Activated CD4-positive, alpha-beta memory T cell treated with anti-CD3 and anti-CD28 coated beads for 36 hours (primary cell): ENCODE measurements at regions not wholly inside any gene's neighbourhood (a gene's known extent, or its start where the extent isn't known, plus 50 kb on each side); places are given as distances from the start of the nearest gene placed in this dataset.
A peak's percentile ranks its signal among the peaks of the same experiment; 100 is the strongest.
"Not testable (repeated sequence)": the region's sequence is repeated elsewhere in the genome, so short reads cannot be mapped to it uniquely, and the experiment has no call there.

Source experiments
- CTCF ChIA-PET: fragments of 350-600 bp; sonication (Branson Sonifier 250); formaldehyde crosslinking; loops from one replicate; lab custom pipeline; 2021; ENCODE audit warnings: antibody characterized with exemption, inconsistent platforms; lab: Charles Lee
- POLR2A ChIA-PET: fragments of 350-600 bp; sonication (Branson Sonifier 250); formaldehyde crosslinking; loops from one replicate; lab custom pipeline; 2021; ENCODE audit warnings: antibody characterized with exemption; lab: Charles Lee
- DNase-seq: peaks from one replicate; pipeline ENCODE4 v3.0.0-alpha.2; 2020
- H3K27ac Mint-ChIP-seq: one replicate; pipeline ENCODE4 v1.8.0; 2021; ENCODE audit warnings: mixed read lengths
- H3K27me3 Mint-ChIP-seq: one replicate; pipeline ENCODE4 v1.8.0; 2021; ENCODE audit warnings: mixed read lengths
- H3K36me3 Mint-ChIP-seq: one replicate; pipeline ENCODE4 v1.8.0; 2021; ENCODE audit warnings: mixed read lengths
- H3K4me1 Mint-ChIP-seq: one replicate; pipeline ENCODE4 v1.8.0; 2021; ENCODE audit warnings: low read depth, mixed read lengths
- H3K4me3 Mint-ChIP-seq: one replicate; pipeline ENCODE4 v1.8.0; 2021; ENCODE audit warnings: mild to moderate bottlenecking, mixed read lengths
- H3K9me3 Mint-ChIP-seq: one replicate; pipeline ENCODE4 v1.8.0; 2021; ENCODE audit warnings: mixed read lengths
- intact Hi-C: fragments of 100-400 bp; cut with micrococcal nuclease; formaldehyde crosslinking; loops from one replicate; pipeline ENCODE4 v1.15.1; 2023

DNA sequence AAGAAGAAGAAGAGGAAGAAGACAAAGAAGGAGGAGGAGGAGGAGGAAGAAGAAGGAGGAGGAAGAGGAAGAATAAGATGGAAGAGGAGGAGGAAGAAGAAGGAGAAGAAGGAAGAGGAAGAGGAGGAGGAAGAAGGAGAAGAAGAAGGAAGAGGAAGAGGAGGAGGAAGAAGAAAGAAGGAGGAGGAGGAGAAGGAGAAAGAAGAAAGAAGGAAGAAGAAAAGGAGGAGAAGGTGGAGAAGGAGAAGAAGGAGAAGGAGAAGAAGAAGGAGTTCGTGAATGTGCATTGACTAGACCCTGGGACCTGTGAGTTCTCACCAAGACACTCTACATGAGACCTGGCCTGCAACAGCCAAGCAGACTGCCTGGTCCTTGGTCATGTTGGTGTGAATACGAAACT is 131.7 kb upstream of the ERRFI1 start:
- intact Hi-C loops = no loop called here
- Mint-ChIP-seq H3K27ac (no peak overlapping the region), H3K4me3 (no peak overlapping the region), H3K4me1 (peaks cover 13% of the 10 kb centered on the region), H3K36me3 (peaks cover 7% of the 10 kb centered on the region), H3K9me3 (peaks cover 8% of the 10 kb centered on the region), H3K27me3 (no peaks in the 10 kb centered on the region)
- ChIA-PET POLR2A (no interaction called here), CTCF (no interaction called here)
- DNase-seq = no peak

DNA sequence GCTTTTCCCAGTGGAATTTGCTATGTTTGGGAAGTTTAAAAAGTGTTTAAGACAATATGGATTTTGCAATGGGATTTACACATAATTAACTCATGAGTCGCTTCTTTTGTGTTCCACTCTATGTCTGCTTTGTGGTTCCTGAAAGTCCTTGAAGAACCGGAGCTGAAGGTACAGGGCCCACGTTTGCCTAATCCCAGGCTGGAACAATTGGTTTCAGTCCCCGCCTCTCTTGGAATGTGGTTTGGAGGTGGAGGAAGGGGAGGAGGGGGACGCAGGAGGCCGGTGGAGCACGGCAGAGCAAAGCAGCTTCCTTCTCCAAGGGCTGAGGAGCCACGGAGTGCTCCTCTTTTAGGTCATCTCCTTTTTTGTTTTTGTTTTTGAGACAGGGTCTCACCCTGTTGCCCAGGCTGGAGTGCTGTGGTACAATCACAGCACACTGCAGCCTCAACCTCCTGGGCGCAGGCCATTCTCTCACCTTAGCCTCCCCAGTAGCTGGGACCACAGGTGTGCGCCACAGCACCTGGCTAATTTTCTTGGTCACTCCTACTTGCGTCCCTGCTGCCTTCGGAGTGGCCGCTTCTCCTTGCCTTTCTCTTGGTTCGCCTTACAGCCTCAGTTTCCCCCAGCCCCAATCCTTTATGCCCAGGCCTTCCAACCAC is 129.5 kb upstream of the ERRFI1 start:
- Mint-ChIP-seq H3K9me3 (peaks cover 10% of the 10 kb centered on the region), H3K27ac (no peak overlapping the region), H3K4me1 (peaks cover 30% of the 10 kb centered on the region), H3K4me3 (no peak overlapping the region), H3K36me3 (peaks cover 7% of the 10 kb centered on the region), H3K27me3 (no peaks in the 10 kb centered on the region)
- no peak for DNase-seq
- intact Hi-C loops = no loop called here
- ChIA-PET CTCF (no interaction called here), POLR2A (no interaction called here)

DNA sequence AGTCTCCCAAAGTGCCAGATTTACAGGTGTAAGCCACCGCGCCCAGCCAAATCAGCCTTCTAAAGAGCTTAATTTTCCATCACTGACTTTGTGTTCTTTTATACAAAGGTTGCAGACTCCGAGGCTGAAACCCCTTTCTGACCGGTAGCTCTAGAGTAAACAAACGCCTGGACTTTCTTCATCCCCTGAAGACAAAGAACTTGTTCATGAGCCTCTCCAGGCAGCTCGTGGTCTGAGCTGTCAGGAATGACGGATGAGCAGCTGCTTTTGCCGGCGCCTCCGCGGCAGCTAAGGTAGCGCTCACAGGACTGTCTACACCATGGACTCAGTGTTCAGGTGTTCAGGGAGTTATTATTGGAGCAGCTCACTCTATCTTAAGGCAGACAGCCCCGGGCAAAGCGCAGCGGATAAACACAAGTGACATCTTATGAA is 128.5 kb upstream of the ERRFI1 start:
- Mint-ChIP-seq H3K4me1 (peaks cover 38% of the 10 kb centered on the region), H3K9me3 (peaks cover 10% of the 10 kb centered on the region), H3K36me3 (peaks cover 7% of the 10 kb centered on the region), H3K4me3 (no peak overlapping the region), H3K27ac (no peak overlapping the region), H3K27me3 (no peaks in the 10 kb centered on the region)
- no peak for DNase-seq
- intact Hi-C loops = no loop called here
- ChIA-PET CTCF (interaction anchor here (0.6 kb wide), 1 partner anchor 14 kb away, joined by 3 read pairs; no protein-coding TSS in a partner anchor), POLR2A (no interaction called here)

DNA sequence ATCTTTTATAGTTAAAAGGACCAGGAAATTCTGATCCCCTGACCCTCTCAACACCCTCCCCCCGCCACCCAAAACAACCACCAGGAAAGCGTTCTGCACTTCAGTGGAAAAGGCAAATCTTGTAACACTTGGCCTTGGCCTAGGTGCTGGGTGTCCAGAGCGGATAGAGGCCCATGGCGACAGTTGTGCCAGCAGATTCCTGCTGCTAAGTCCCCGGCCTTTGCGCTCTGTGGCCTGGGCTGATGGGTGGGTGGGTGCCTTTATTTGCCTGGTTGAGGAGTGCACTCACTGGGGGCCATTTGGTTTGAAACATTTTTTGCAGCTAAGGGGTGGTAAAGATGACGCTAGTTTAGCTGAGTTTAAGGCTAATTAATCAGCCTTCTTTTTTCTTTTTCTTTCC is 127.9 kb upstream of the ERRFI1 start:
- Mint-ChIP-seq H3K4me1 (peaks cover 43% of the 10 kb centered on the region), H3K27me3 (no peaks in the 10 kb centered on the region), H3K36me3 (peaks cover 7% of the 10 kb centered on the region), H3K27ac (no peak overlapping the region), H3K4me3 (no peak overlapping the region), H3K9me3 (peaks cover 10% of the 10 kb centered on the region)
- ChIA-PET POLR2A (no interaction called here), CTCF (interaction anchor here (1.1 to 1.6 kb wide), 2 partner anchors 171 to 197 kb away, joined by 3 to 4 read pairs; no protein-coding TSS in a partner anchor)
- no peak for DNase-seq
- intact Hi-C loops = loop anchor here (1.0 to 2.0 kb wide), 2 partner anchors 15 to 28 kb away; no protein-coding TSS in a partner anchor

DNA sequence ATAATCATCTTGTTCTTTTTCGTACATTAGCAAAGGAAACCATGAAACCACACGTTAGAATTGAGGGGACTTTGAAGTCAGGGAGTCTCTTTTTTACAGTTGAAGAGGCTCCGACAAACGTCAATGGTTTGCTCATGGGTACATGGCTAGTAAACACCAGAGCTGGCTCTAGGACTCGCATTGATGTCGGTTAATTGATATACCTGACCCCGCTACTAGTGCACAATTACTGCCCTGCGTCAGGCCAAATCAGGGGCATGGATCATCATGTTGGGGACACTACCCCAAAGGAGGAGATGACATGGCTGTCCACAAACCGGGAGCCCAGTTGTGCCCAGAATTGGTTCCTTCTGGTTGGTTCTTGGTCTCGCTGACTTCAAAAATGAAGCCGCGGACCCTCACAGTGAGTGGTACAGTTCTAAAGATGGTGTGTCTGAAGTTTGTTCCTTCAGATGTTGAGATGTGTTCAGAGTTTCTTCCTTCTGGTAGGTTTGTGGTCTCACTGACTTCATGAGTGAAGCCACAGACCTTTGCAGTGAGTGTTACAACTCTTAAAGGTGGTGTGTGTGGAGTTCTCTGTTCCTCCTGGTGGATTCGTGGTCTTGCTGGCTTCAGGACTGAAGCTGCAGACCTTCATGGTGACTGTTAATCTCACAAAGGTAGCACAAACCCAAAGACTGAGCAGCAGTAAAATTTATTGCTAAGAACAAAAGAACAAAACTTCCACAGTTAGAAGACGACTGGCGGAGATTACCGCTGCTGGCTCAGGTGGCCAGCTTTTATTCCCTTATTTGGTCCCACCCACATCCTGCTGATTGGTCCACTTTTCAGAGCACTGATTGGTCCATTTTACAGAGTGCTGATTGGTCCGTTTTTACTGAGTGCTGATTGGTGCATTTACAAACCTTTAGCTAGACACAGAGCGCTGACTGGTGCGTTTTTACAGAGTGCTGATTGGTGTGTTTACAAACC is 126.9 kb upstream of the ERRFI1 start:
- DNase-seq = peak; percentile 72
- ChIA-PET POLR2A (interaction anchor here (0.7 kb wide), 1 partner anchor 79 kb away, joined by 3 read pairs; no protein-coding TSS in a partner anchor), CTCF (interaction anchor here (1.1 to 1.6 kb wide), 3 partner anchors 13 to 198 kb away, joined by 3 to 6 read pairs (median 4); no protein-coding TSS in a partner anchor)
- peaks cover 10% of the 10 kb centered on the region for H3K9me3 Mint-ChIP-seq
- H3K4me1 Mint-ChIP-seq = peaks cover 42% of the 10 kb centered on the region
- intact Hi-C loops = loop anchor here (1.0 to 2.0 kb wide), 3 partner anchors 16 to 56 kb away; no protein-coding TSS in a partner anchor
- peak overlapping the region; percentile 69 for H3K4me3 Mint-ChIP-seq
- H3K36me3 Mint-ChIP-seq = peaks cover 7% of the 10 kb centered on the region
- peak overlapping the region; percentile 94 for H3K27ac Mint-ChIP-seq
- H3K27me3 Mint-ChIP-seq = no peaks in the 10 kb centered on the region

DNA sequence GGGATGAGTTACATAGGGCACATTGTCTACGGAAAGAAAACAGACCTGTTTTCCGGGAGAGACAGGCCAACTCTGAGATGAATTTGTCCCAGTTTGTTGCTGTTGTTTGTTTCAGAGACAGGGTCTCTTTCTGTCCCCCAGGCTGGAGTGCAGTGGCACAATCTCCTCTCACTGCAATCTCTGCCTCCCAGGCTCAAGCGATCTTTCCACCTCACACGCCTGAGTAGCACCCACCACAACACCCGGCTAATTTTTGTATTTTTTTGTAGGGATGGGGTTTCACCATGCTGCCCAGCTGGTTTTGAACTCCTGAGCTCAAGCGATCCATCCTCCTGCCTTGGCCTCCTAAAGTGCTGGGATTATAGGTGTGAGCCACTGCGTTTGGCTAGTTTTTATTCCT is 125.5 kb upstream of the ERRFI1 start:
- Mint-ChIP-seq H3K36me3 (peaks cover 7% of the 10 kb centered on the region), H3K4me3 (no peak overlapping the region), H3K9me3 (peaks cover 10% of the 10 kb centered on the region), H3K4me1 (peaks cover 51% of the 10 kb centered on the region), H3K27ac (no peak overlapping the region), H3K27me3 (no peaks in the 10 kb centered on the region)
- DNase-seq = no peak
- POLR2A ChIA-PET = no interaction called here
- intact Hi-C loops = loop anchor here (1.0 to 2.0 kb wide), 2 partner anchors 17 to 54 kb away; no protein-coding TSS in a partner anchor
- CTCF ChIA-PET = no interaction called here

DNA sequence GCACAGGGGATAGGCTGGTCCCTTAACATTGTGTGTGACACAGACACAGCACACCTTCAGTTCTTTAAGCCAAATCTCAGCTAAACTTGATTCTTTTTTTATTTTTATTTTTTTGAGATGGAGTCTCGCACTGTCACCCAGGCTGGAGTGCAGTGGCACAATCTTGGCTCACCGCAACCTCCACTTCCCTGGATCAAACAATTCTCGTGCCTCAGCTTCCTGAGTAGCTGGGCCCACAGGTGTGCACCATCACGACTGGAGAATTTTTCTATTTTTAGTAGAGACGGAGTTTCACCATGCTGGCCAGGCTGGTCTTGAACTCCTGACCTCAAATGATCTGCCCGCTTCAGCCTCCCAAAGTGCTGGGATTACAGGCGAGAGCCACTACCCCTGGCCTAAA is 123.6 kb upstream of the ERRFI1 start:
- H3K27me3 Mint-ChIP-seq, CTCF ChIA-PET, intact Hi-C loops, H3K36me3 Mint-ChIP-seq, H3K27ac Mint-ChIP-seq, POLR2A ChIA-PET, DNase-seq, H3K4me3 Mint-ChIP-seq, H3K9me3 Mint-ChIP-seq: not testable (repeated sequence)
- peaks cover 54% of the 10 kb centered on the region for H3K4me1 Mint-ChIP-seq

DNA sequence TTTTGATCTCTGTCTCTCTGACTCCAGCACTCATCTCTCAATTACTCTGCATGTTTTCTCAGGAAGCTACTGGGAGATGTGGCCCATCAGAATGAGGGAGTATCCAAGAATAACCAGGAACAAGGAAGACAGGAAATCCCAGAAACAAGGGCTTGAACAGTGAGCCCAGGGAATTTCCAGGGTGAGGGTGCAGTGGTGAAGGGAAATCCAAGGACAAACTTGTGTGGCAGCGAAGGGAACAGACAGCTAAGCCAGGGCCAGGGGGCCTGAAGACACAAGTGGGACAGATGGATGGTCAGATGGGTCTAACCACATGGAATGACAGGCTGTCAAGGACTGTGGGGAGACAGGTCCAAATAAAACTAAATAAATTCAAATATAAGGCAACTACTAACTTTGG is 121.8 kb upstream of the ERRFI1 start:
- H3K4me1 Mint-ChIP-seq = peaks cover 48% of the 10 kb centered on the region
- no peak overlapping the region for H3K4me3 Mint-ChIP-seq
- H3K27ac Mint-ChIP-seq = no peak overlapping the region
- no peaks in the 10 kb centered on the region for H3K36me3 Mint-ChIP-seq
- H3K27me3 Mint-ChIP-seq = peaks cover 2% of the 10 kb centered on the region
- ChIA-PET POLR2A (no interaction called here), CTCF (no interaction called here)
- peaks cover 2% of the 10 kb centered on the region for H3K9me3 Mint-ChIP-seq
- DNase-seq = no peak
- intact Hi-C loops = no loop called here

DNA sequence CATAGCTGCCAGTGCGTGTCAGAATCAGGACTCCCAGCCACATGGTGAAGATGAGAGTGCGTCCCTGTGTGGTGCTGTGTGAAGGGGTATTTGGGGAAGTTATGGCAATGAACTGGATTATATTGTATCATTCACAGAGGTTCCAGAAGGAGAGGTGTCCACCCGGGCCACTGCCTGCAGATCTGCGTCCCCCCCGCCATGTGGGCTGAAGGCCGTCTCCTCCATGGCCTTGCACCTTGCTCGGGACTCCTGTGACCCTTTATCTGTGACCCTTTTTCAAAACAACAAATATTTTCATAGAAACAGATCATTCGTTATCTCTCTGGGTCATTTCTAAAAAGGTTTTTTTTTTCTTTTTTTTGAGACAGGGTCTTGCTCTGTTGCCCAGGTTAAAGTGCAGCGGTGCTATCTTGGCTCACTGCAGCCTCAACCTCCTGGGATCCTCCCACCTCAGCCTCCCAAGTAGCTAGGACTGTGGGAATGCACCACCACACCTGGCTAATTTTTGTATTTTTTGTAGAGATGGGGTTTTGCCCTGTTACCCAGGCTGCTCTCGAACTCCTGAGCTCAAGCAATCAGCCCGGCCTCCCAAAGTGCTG is 120.2 kb upstream of the ERRFI1 start:
- H3K9me3 Mint-ChIP-seq = no peaks in the 10 kb centered on the region
- no peak overlapping the region for H3K27ac Mint-ChIP-seq
- H3K27me3 Mint-ChIP-seq = peaks cover 2% of the 10 kb centered on the region
- peaks cover 33% of the 10 kb centered on the region for H3K4me1 Mint-ChIP-seq
- POLR2A ChIA-PET = no interaction called here
- intact Hi-C loops = no loop called here
- CTCF ChIA-PET = no interaction called here
- no peak overlapping the region for H3K4me3 Mint-ChIP-seq
- no peaks in the 10 kb centered on the region for H3K36me3 Mint-ChIP-seq
- DNase-seq = no peak

DNA sequence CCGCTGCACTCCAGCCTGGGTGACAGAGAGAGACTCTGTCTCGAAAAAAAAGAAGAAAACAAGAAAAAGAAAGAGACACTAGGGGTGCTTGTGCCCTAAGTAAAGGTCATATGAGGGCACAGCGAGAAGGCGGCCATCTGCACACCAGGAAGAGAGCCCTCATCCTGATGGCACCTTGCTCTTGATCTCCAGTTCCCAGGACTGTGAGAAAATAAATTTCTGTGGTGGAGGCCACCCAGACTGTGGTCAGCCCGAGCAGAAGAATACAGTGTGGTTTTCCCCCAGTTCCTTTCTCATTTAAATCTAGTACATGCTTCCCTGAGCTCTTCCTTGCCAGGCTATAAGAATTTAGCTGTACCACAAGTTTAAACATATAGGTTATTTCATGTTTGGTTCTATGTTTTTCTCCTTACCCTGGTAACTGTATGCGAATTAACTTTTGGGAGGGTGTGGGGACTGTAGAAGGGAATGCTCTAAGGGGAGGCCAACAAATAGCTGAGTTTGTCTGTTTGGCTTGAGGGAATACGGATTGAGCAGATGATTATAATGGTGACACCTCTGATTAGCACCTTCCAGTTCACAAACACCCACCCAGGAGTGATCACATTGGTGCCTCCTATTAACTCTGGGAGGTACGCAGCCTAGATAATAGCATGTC is 119.6 kb upstream of the ERRFI1 start:
- Mint-ChIP-seq H3K4me3 (no peak overlapping the region), H3K27ac (no peak overlapping the region), H3K27me3 (peaks cover 2% of the 10 kb centered on the region), H3K4me1 (peaks cover 29% of the 10 kb centered on the region), H3K36me3 (no peaks in the 10 kb centered on the region), H3K9me3 (no peaks in the 10 kb centered on the region)
- ChIA-PET POLR2A (no interaction called here), CTCF (no interaction called here)
- intact Hi-C loops = no loop called here
- DNase-seq = no peak

DNA sequence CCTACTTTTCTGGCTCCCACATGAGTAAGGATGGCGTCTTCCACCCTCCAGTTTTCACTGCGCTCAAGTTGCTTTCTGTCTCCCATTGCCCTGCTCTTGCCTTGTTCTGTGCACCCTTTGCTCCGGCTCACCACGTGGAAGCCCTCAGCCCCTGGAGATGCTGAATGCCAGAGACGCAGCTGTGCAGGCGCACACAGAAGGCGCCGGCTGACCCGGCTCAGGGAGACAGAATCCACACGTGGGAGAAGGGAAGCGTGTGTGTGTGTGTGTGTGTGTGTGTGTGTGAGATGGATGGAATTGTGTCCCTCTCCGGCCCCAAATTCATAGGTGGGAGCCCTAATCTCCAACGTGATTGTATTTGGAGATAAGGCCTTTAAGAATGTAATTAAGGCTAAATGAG is 118.2 kb upstream of the ERRFI1 start:
- H3K4me1 Mint-ChIP-seq = peaks cover 18% of the 10 kb centered on the region
- POLR2A ChIA-PET = interaction anchor here (0.8 kb wide), 1 partner anchor 132 kb away, joined by 3 read pairs; no protein-coding TSS in a partner anchor
- no peaks in the 10 kb centered on the region for H3K36me3 Mint-ChIP-seq
- peaks cover 2% of the 10 kb centered on the region for H3K27me3 Mint-ChIP-seq
- no peak for DNase-seq
- no peak overlapping the region for H3K4me3 Mint-ChIP-seq
- CTCF ChIA-PET = no interaction called here
- no peak overlapping the region for H3K27ac Mint-ChIP-seq
- no peaks in the 10 kb centered on the region for H3K9me3 Mint-ChIP-seq
- intact Hi-C loops = no loop called here
